ENCODE measurements at regions not wholly inside any gene's neighbourhood (a gene's known extent, or its start where the extent isn't known, plus 50 kb on each side); places are given as distances from the start of the nearest gene placed in this dataset.

- no peak for TF ChIP-seq CTCF (IDR thresholded peaks at IDR 0.05 in 4 of 5, conservative IDR thresholded peaks at IDR 0.05 in 1 of 5)
- no peak for TF ChIP-seq POLR2A (IDR thresholded peaks at IDR 0.05)
Observed at GRCh38 chr1:213720032-213720431, 267.7 kb upstream of the PROX1 start.
